Astrocyte (in vitro differentiated cells and primary cell): ENCODE measurements at regions not wholly inside any gene's neighbourhood (a gene's known extent, or its start where the extent isn't known, plus 50 kb on each side); places are given as distances from the start of the nearest gene placed in this dataset.

ENCODE experiments used
- EZH2 ChIP-seq: IDR thresholded peaks from 2 replicates; pipeline ENCODE4 v1.6.1; 2012; ENCODE audit warnings: mild to moderate bottlenecking, low read length, inconsistent platforms; ENCODE audit not compliant: insufficient read depth
- TF ChIP-seq, protein P1 (sequence below): IDR thresholded peaks from 2 replicates; pipeline ENCODE4 v1.5.1; 2011; ENCODE audit warnings: low read depth, mild to moderate bottlenecking, inconsistent platforms, low read length, moderate library complexity; ENCODE audit not compliant: insufficient read depth

DNA sequence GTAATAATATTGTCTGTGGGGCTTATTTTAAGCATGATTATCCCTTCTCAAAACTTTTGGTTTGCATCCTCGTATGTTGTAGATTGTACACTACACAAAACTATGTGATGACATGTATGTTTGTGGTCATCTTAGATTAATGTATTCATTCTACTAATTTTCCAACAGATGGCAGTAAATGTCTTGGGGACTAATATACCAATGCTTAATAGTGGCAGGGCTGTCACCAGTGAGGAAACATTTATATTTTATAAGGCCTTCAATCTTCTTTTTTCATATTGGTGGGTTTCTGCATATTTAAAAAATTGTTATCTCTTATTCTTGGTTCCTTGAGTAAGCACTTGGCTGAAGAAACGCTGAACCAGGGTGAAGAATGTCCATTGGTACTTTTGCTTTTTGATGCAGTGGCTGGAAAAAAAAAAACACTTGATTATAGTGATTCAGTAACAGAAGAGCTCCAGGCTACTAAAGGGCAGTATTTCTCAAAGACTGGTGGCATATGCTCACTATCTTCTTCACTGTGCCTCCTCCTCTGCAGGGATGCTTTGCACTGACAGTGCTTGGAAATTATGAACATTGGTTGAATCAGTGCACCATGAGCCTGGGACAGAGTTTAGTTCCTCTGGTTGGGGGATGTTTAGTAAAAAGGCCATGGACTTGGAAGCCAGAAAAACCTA is 530.3 kb downstream of the RASEF start:
- TF ChIP-seq, protein P1, sequence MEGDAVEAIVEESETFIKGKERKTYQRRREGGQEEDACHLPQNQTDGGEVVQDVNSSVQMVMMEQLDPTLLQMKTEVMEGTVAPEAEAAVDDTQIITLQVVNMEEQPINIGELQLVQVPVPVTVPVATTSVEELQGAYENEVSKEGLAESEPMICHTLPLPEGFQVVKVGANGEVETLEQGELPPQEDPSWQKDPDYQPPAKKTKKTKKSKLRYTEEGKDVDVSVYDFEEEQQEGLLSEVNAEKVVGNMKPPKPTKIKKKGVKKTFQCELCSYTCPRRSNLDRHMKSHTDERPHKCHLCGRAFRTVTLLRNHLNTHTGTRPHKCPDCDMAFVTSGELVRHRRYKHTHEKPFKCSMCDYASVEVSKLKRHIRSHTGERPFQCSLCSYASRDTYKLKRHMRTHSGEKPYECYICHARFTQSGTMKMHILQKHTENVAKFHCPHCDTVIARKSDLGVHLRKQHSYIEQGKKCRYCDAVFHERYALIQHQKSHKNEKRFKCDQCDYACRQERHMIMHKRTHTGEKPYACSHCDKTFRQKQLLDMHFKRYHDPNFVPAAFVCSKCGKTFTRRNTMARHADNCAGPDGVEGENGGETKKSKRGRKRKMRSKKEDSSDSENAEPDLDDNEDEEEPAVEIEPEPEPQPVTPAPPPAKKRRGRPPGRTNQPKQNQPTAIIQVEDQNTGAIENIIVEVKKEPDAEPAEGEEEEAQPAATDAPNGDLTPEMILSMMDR = no peak
- TF ChIP-seq EZH2 = no peak
